ENCODE measurements at regions not wholly inside any gene's neighbourhood (a gene's known extent, or its start where the extent isn't known, plus 50 kb on each side); places are given as distances from the start of the nearest gene placed in this dataset.
A peak's percentile ranks its signal among the peaks of the same experiment; 100 is the strongest.

DNA sequence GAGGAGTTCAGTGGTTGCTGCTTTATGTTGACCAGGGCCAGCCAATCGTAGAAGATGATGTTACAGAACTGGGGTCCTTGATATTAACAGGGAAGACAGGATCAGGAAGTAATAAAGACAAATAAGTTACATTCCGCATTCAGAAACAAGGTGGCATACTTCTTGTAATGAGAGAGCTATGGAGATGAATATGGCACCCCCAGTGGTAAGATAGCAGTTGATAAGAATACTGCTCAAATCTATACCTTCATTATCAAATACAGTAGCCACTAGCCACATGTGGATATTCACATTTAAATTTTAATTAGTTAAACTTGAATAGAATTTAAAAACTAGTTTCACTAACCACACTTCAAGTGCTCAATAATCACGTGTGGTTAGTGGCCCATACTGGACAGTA is 290.4 kb upstream of the RBMS1 start:
- Histone ChIP-seq H3K79me2 (replicated peaks; ENCODE audit: insufficient read depth) (no peaks in the 10 kb centered on the region), H3K27me3 (ENCODE audit: insufficient read depth) (no peaks in the 10 kb centered on the region), H3K27ac (ENCODE audit: low read depth) (no peak overlapping the region), H3K36me3 (ENCODE audit: insufficient read depth) (no peaks in the 10 kb centered on the region), H2AFZ (no peak overlapping the region), H3K9me2 (ENCODE audit: insufficient read depth) (peaks cover 22% of the 10 kb centered on the region), H3K4me2 (no peak overlapping the region), H3K4me1 (ENCODE audit: insufficient read depth) (no peaks in the 10 kb centered on the region), H3K4me3 (no peak overlapping the region), H4K20me1 (replicated peaks; ENCODE audit: insufficient read depth) (no peaks in the 10 kb centered on the region), H3F3A (replicated peaks; ENCODE audit: low read depth) (no peaks in the 10 kb centered on the region)
- peaks cover under 1% of the 10 kb centered on the region; the same call in 1 of the 3 replicates for H3K36me3 Mint-ChIP-seq (ENCODE audit: low read depth)
- ATAC-seq (no peak), DNase-seq (ENCODE audit: low spot score) (no peak)
- no peak overlapping the region for H3K27ac Mint-ChIP-seq
- no peaks in the 10 kb centered on the region for H3K4me1 Mint-ChIP-seq
- no peaks in the 10 kb centered on the region for H3K27me3 Mint-ChIP-seq (ENCODE audit: insufficient read depth, low read depth, poor library complexity)
- no peak overlapping the region for H3K4me3 Mint-ChIP-seq
- H3K9me3 Mint-ChIP-seq: peaks cover 1% of the 10 kb centered on the region; the same call in 1 of the 3 replicates
- TF ChIP-seq, protein P1, sequence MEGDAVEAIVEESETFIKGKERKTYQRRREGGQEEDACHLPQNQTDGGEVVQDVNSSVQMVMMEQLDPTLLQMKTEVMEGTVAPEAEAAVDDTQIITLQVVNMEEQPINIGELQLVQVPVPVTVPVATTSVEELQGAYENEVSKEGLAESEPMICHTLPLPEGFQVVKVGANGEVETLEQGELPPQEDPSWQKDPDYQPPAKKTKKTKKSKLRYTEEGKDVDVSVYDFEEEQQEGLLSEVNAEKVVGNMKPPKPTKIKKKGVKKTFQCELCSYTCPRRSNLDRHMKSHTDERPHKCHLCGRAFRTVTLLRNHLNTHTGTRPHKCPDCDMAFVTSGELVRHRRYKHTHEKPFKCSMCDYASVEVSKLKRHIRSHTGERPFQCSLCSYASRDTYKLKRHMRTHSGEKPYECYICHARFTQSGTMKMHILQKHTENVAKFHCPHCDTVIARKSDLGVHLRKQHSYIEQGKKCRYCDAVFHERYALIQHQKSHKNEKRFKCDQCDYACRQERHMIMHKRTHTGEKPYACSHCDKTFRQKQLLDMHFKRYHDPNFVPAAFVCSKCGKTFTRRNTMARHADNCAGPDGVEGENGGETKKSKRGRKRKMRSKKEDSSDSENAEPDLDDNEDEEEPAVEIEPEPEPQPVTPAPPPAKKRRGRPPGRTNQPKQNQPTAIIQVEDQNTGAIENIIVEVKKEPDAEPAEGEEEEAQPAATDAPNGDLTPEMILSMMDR (conservative IDR thresholded peaks at IDR 0.05; ENCODE audit: low read depth in 2 of 2): peak in 1 of 2 experiments; percentile 16; a peak in 1 of 4 replicates
- TF ChIP-seq, protein P2, sequence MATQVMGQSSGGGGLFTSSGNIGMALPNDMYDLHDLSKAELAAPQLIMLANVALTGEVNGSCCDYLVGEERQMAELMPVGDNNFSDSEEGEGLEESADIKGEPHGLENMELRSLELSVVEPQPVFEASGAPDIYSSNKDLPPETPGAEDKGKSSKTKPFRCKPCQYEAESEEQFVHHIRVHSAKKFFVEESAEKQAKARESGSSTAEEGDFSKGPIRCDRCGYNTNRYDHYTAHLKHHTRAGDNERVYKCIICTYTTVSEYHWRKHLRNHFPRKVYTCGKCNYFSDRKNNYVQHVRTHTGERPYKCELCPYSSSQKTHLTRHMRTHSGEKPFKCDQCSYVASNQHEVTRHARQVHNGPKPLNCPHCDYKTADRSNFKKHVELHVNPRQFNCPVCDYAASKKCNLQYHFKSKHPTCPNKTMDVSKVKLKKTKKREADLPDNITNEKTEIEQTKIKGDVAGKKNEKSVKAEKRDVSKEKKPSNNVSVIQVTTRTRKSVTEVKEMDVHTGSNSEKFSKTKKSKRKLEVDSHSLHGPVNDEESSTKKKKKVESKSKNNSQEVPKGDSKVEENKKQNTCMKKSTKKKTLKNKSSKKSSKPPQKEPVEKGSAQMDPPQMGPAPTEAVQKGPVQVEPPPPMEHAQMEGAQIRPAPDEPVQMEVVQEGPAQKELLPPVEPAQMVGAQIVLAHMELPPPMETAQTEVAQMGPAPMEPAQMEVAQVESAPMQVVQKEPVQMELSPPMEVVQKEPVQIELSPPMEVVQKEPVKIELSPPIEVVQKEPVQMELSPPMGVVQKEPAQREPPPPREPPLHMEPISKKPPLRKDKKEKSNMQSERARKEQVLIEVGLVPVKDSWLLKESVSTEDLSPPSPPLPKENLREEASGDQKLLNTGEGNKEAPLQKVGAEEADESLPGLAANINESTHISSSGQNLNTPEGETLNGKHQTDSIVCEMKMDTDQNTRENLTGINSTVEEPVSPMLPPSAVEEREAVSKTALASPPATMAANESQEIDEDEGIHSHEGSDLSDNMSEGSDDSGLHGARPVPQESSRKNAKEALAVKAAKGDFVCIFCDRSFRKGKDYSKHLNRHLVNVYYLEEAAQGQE (IDR thresholded peaks at IDR 0.05; ENCODE audit: unreplicated experiment): no peak

DNA sequence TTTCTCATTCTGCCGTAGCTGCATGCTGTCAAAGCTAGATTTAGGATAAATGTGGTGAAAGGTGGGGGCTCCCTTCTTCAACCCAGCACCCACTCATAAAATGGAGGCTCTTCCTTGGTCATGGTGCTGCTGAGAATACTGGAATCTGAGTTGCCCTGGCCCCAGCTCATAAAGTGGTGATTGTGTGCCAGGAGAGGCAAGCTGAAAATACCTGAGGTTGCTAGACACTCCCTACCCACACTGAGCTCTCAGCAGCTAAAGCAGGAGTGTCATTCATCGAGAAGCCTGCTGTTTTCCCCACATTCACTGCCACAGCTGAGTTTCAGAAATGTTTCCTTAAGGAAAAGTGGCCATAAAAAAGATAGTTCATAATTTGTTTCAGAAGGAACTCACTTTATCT is 297.1 kb upstream of the RBMS1 start:
- Histone ChIP-seq H2AFZ (no peak overlapping the region), H3K36me3 (ENCODE audit: insufficient read depth) (no peaks in the 10 kb centered on the region), H3K79me2 (replicated peaks; ENCODE audit: insufficient read depth) (no peaks in the 10 kb centered on the region), H3K9me2 (ENCODE audit: insufficient read depth) (no peaks in the 10 kb centered on the region), H3K27me3 (ENCODE audit: insufficient read depth) (no peaks in the 10 kb centered on the region), H4K20me1 (replicated peaks; ENCODE audit: insufficient read depth) (no peaks in the 10 kb centered on the region), H3K27ac (ENCODE audit: low read depth) (no peak overlapping the region), H3K4me1 (ENCODE audit: insufficient read depth) (no peaks in the 10 kb centered on the region), H3K4me2 (no peak overlapping the region), H3K4me3 (no peak overlapping the region), H3F3A (replicated peaks; ENCODE audit: low read depth) (no peaks in the 10 kb centered on the region)
- ATAC-seq: peak; percentile 34; the same call in 2 of the 3 replicates
- TF ChIP-seq JUNB (IDR thresholded peaks at IDR 0.05; ENCODE audit: unreplicated experiment): no peak
- no peak for TF ChIP-seq ZNF331 (CRISPR knock-in tag; IDR thresholded peaks at IDR 0.05; ENCODE audit: low read depth)
- TF ChIP-seq EZH2phosphoT487 (IDR thresholded peaks at IDR 0.05; ENCODE audit: unreplicated experiment): no peak
- TF ChIP-seq, protein P3, sequence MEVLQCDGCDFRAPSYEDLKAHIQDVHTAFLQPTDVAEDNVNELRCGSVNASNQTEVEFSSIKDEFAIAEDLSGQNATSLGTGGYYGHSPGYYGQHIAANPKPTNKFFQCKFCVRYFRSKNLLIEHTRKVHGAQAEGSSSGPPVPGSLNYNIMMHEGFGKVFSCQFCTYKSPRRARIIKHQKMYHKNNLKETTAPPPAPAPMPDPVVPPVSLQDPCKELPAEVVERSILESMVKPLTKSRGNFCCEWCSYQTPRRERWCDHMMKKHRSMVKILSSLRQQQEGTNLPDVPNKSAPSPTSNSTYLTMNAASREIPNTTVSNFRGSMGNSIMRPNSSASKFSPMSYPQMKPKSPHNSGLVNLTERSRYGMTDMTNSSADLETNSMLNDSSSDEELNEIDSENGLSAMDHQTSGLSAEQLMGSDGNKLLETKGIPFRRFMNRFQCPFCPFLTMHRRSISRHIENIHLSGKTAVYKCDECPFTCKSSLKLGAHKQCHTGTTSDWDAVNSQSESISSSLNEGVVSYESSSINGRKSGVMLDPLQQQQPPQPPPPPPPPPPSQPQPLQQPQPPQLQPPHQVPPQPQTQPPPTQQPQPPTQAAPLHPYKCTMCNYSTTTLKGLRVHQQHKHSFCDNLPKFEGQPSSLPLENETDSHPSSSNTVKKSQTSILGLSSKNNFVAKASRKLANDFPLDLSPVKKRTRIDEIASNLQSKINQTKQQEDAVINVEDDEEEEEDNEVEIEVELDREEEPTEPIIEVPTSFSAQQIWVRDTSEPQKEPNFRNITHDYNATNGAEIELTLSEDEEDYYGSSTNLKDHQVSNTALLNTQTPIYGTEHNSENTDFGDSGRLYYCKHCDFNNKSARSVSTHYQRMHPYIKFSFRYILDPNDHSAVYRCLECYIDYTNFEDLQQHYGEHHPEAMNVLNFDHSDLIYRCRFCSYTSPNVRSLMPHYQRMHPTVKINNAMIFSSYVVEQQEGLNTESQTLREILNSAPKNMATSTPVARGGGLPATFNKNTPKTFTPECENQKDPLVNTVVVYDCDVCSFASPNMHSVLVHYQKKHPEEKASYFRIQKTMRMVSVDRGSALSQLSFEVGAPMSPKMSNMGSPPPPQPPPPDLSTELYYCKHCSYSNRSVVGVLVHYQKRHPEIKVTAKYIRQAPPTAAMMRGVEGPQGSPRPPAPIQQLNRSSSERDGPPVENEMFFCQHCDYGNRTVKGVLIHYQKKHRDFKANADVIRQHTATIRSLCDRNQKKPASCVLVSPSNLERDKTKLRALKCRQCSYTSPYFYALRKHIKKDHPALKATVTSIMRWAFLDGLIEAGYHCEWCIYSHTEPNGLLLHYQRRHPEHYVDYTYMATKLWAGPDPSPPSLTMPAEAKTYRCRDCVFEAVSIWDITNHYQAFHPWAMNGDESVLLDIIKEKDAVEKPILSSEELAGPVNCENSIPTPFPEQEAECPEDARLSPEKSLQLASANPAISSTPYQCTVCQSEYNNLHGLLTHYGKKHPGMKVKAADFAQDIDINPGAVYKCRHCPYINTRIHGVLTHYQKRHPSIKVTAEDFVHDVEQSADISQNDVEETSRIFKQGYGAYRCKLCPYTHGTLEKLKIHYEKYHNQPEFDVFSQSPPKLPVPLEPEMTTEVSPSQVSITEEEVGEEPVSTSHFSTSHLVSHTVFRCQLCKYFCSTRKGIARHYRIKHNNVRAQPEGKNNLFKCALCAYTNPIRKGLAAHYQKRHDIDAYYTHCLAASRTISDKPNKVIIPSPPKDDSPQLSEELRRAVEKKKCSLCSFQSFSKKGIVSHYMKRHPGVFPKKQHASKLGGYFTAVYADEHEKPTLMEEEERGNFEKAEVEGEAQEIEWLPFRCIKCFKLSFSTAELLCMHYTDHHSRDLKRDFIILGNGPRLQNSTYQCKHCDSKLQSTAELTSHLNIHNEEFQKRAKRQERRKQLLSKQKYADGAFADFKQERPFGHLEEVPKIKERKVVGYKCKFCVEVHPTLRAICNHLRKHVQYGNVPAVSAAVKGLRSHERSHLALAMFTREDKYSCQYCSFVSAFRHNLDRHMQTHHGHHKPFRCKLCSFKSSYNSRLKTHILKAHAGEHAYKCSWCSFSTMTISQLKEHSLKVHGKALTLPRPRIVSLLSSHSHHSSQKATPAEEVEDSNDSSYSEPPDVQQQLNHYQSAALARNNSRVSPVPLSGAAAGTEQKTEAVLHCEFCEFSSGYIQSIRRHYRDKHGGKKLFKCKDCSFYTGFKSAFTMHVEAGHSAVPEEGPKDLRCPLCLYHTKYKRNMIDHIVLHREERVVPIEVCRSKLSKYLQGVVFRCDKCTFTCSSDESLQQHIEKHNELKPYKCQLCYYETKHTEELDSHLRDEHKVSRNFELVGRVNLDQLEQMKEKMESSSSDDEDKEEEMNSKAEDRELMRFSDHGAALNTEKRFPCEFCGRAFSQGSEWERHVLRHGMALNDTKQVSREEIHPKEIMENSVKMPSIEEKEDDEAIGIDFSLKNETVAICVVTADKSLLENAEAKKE (CRISPR knock-in tag; IDR thresholded peaks at IDR 0.05): no peak
- TF ChIP-seq ZNF114 (CRISPR knock-in tag; IDR thresholded peaks at IDR 0.05): no peak
- H3K4me1 Mint-ChIP-seq: no peaks in the 10 kb centered on the region
- H3K27me3 Mint-ChIP-seq (ENCODE audit: insufficient read depth, low read depth, poor library complexity): no peaks in the 10 kb centered on the region
- no peak overlapping the region for H3K27ac Mint-ChIP-seq
- H3K36me3 Mint-ChIP-seq (ENCODE audit: low read depth): peaks cover 2% of the 10 kb centered on the region; the same call in 1 of the 3 replicates
- H3K9me3 Mint-ChIP-seq: peaks cover 5% of the 10 kb centered on the region; the same call in 1 of the 3 replicates
- no peak for DNase-seq (ENCODE audit: low spot score)
- H3K4me3 Mint-ChIP-seq: no peak overlapping the region
